ENCODE measurements at regions not wholly inside any gene's neighbourhood (a gene's known extent, or its start where the extent isn't known, plus 50 kb on each side); places are given as distances from the start of the nearest gene placed in this dataset.

- H3K36me3 Mint-ChIP-seq, result no peaks in the 10 kb centered on the region
- H3K9me3 Mint-ChIP-seq, result no peaks in the 10 kb centered on the region
- H3K27ac Mint-ChIP-seq, result no peak overlapping the region
- H3K27me3 Mint-ChIP-seq, result peaks cover 5% of the 10 kb centered on the region
- no peaks in the 10 kb centered on the region for H3K4me1 Mint-ChIP-seq
- no peak for DNase-seq (ENCODE audit: low spot score in 2 of 2)
- no peak for ATAC-seq (ENCODE audit: low read depth)
- H3K4me3 Mint-ChIP-seq, result no peak overlapping the region
Measured at GRCh38 chr20:40434122-40434521, 254.9 kb downstream of the MAFB start.

GRCh38 chr20:40433341-40433861 is 255.6 kb downstream of the MAFB start:
- H3K4me1 Mint-ChIP-seq, result no peaks in the 10 kb centered on the region
- no peak overlapping the region for H3K27ac Mint-ChIP-seq
- H3K9me3 Mint-ChIP-seq, result no peaks in the 10 kb centered on the region
- no peak for ATAC-seq (ENCODE audit: low read depth)
- H3K4me3 Mint-ChIP-seq, result no peak overlapping the region
- DNase-seq (ENCODE audit: low spot score in 2 of 2), result no peak
- peaks cover 7% of the 10 kb centered on the region for H3K27me3 Mint-ChIP-seq
- H3K36me3 Mint-ChIP-seq, result no peaks in the 10 kb centered on the region

GRCh38 chr20:40431611-40432010 is 257.4 kb downstream of the MAFB start:
- Mint-ChIP-seq H3K4me3 (no peak overlapping the region), H3K36me3 (no peaks in the 10 kb centered on the region), H3K27me3 (peaks cover 7% of the 10 kb centered on the region), H3K4me1 (no peaks in the 10 kb centered on the region), H3K27ac (no peak overlapping the region), H3K9me3 (no peaks in the 10 kb centered on the region)
- ATAC-seq (ENCODE audit: low read depth) (no peak), DNase-seq (ENCODE audit: low spot score in 2 of 2) (no peak)

- H3K36me3 Mint-ChIP-seq, result no peaks in the 10 kb centered on the region
- H3K27ac Mint-ChIP-seq, result no peak overlapping the region
- H3K9me3 Mint-ChIP-seq, result no peaks in the 10 kb centered on the region
- peaks cover 7% of the 10 kb centered on the region for H3K27me3 Mint-ChIP-seq
- DNase-seq (ENCODE audit: low spot score in 2 of 2) (no peak), ATAC-seq (ENCODE audit: low read depth) (no peak)
- H3K4me3 Mint-ChIP-seq, result no peak overlapping the region
- no peaks in the 10 kb centered on the region for H3K4me1 Mint-ChIP-seq
Measured at GRCh38 chr20:40431112-40431511, 257.9 kb downstream of the MAFB start.

- H3K4me1 Mint-ChIP-seq, result no peaks in the 10 kb centered on the region
- H3K9me3 Mint-ChIP-seq, result no peaks in the 10 kb centered on the region
- no peak for ATAC-seq (ENCODE audit: low read depth)
- no peak overlapping the region for H3K4me3 Mint-ChIP-seq
- peaks cover 11% of the 10 kb centered on the region for H3K27me3 Mint-ChIP-seq
- no peak for DNase-seq (ENCODE audit: low spot score in 2 of 2)
- H3K27ac Mint-ChIP-seq, result no peak overlapping the region
- H3K36me3 Mint-ChIP-seq, result no peaks in the 10 kb centered on the region
Measured at GRCh38 chr20:40427026-40427425, 262.0 kb downstream of the MAFB start.

- Mint-ChIP-seq H3K4me1 (no peaks in the 10 kb centered on the region), H3K27me3 (peaks cover 6% of the 10 kb centered on the region), H3K36me3 (no peaks in the 10 kb centered on the region), H3K9me3 (no peaks in the 10 kb centered on the region), H3K4me3 (no peak overlapping the region), H3K27ac (no peak overlapping the region)
- no peak for DNase-seq (ENCODE audit: low spot score in 2 of 2)
- ATAC-seq (ENCODE audit: low read depth), result no peak
Measured at GRCh38 chr20:40424695-40425094, 264.3 kb downstream of the MAFB start.

- Mint-ChIP-seq H3K4me1 (no peaks in the 10 kb centered on the region), H3K36me3 (no peaks in the 10 kb centered on the region), H3K27me3 (peaks cover 4% of the 10 kb centered on the region), H3K4me3 (no peak overlapping the region), H3K27ac (no peak overlapping the region), H3K9me3 (no peaks in the 10 kb centered on the region)
- DNase-seq (ENCODE audit: low spot score in 2 of 2) (no peak), ATAC-seq (ENCODE audit: low read depth) (no peak)
Measured at GRCh38 chr20:40422656-40423055, 266.4 kb downstream of the MAFB start.

GRCh38 chr20:40416274-40416673 is 272.8 kb downstream of the MAFB start:
- DNase-seq (ENCODE audit: low spot score in 2 of 2) (no peak), ATAC-seq (ENCODE audit: low read depth) (no peak)
- Mint-ChIP-seq H3K27ac (no peak overlapping the region), H3K4me3 (no peak overlapping the region), H3K36me3 (peaks cover 3% of the 10 kb centered on the region), H3K9me3 (peaks cover 8% of the 10 kb centered on the region), H3K4me1 (no peaks in the 10 kb centered on the region), H3K27me3 (peaks cover 1% of the 10 kb centered on the region)

- ATAC-seq (ENCODE audit: low read depth) (no peak), DNase-seq (ENCODE audit: low spot score in 2 of 2) (no peak)
- no peak overlapping the region for H3K4me3 Mint-ChIP-seq
- peaks cover 2% of the 10 kb centered on the region for H3K27me3 Mint-ChIP-seq
- H3K4me1 Mint-ChIP-seq, result no peaks in the 10 kb centered on the region
- peaks cover 3% of the 10 kb centered on the region for H3K36me3 Mint-ChIP-seq
- H3K27ac Mint-ChIP-seq, result no peak overlapping the region
- H3K9me3 Mint-ChIP-seq, result peaks cover 8% of the 10 kb centered on the region
Measured at GRCh38 chr20:40414843-40415615, 274.0 kb downstream of the MAFB start.

- H3K27me3 Mint-ChIP-seq, result peaks cover 6% of the 10 kb centered on the region
- H3K9me3 Mint-ChIP-seq, result no peaks in the 10 kb centered on the region
- DNase-seq (ENCODE audit: low spot score in 2 of 2) (no peak), ATAC-seq (ENCODE audit: low read depth) (no peak)
- no peaks in the 10 kb centered on the region for H3K36me3 Mint-ChIP-seq
- no peaks in the 10 kb centered on the region for H3K4me1 Mint-ChIP-seq
- no peak overlapping the region for H3K27ac Mint-ChIP-seq
- no peak overlapping the region for H3K4me3 Mint-ChIP-seq
Measured at GRCh38 chr20:40410028-40410427, 279.0 kb downstream of the MAFB start.

GRCh38 chr20:40397467-40397866 is 291.6 kb downstream of the MAFB start:
- ATAC-seq (ENCODE audit: low read depth), result no peak
- Mint-ChIP-seq H3K27me3 (peaks cover 2% of the 10 kb centered on the region), H3K27ac (no peak overlapping the region), H3K9me3 (peaks cover 6% of the 10 kb centered on the region), H3K4me3 (no peak overlapping the region), H3K4me1 (no peaks in the 10 kb centered on the region), H3K36me3 (no peaks in the 10 kb centered on the region)
- DNase-seq (ENCODE audit: low spot score in 2 of 2), result no peak

- no peaks in the 10 kb centered on the region for H3K27me3 Mint-ChIP-seq
- H3K27ac Mint-ChIP-seq, result no peak overlapping the region
- ATAC-seq (ENCODE audit: low read depth), result no peak
- no peaks in the 10 kb centered on the region for H3K9me3 Mint-ChIP-seq
- no peak overlapping the region for H3K4me3 Mint-ChIP-seq
- no peaks in the 10 kb centered on the region for H3K4me1 Mint-ChIP-seq
- H3K36me3 Mint-ChIP-seq, result no peaks in the 10 kb centered on the region
- no peak for DNase-seq (ENCODE audit: low spot score in 2 of 2)
Measured at GRCh38 chr20:40393197-40394079, 295.6 kb downstream of the MAFB start.

GRCh38 chr20:40390654-40391053 is 298.4 kb downstream of the MAFB start:
- H3K36me3 Mint-ChIP-seq, result no peaks in the 10 kb centered on the region
- H3K27me3 Mint-ChIP-seq, result peaks cover 7% of the 10 kb centered on the region
- H3K9me3 Mint-ChIP-seq, result peaks cover 4% of the 10 kb centered on the region
- no peak overlapping the region for H3K27ac Mint-ChIP-seq
- H3K4me3 Mint-ChIP-seq, result no peak overlapping the region
- DNase-seq (ENCODE audit: low spot score in 2 of 2), result no peak
- H3K4me1 Mint-ChIP-seq, result no peaks in the 10 kb centered on the region
- ATAC-seq (ENCODE audit: low read depth), result no peak

- no peaks in the 10 kb centered on the region for H3K36me3 Mint-ChIP-seq
- H3K27ac Mint-ChIP-seq, result no peak overlapping the region
- DNase-seq (ENCODE audit: low spot score in 2 of 2) (no peak), ATAC-seq (ENCODE audit: low read depth) (no peak)
- peaks cover 3% of the 10 kb centered on the region for H3K27me3 Mint-ChIP-seq
- no peaks in the 10 kb centered on the region for H3K4me1 Mint-ChIP-seq
- H3K4me3 Mint-ChIP-seq, result no peak overlapping the region
- peaks cover 7% of the 10 kb centered on the region for H3K9me3 Mint-ChIP-seq
Measured at GRCh38 chr20:40370800-40371199, 318.2 kb downstream of the MAFB start.

Data from memory B cell (primary cell).